ENCODE measurements at regions not wholly inside any gene's neighbourhood (a gene's known extent, or its start where the extent isn't known, plus 50 kb on each side); places are given as distances from the start of the nearest gene placed in this dataset.

DNA sequence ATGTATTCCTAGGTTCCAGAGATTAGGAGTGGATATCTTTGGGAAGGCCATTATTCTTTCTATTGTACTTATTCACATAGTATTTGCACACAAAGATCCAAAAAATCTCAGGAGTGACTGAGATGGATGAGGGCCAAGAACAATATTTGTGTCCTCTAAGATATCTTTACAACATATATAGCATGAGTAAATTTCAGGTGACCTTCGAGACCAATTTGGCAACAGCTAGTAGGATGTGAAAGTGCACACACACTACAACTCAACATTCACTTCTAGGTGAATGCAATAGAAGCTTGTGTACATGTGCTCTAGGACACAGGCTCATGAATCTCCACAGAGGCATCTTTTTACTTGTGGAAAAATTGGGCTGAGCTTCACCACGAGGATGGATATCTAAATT is 224.0 kb downstream of the C1orf94 start:
- H4K20me1 ChIP-seq (ENCODE audit: insufficient read depth, low read depth, low read length), result no peaks in the 10 kb centered on the region
- H3K79me2 ChIP-seq (ENCODE audit: low read length), result no peaks in the 10 kb centered on the region

DNA sequence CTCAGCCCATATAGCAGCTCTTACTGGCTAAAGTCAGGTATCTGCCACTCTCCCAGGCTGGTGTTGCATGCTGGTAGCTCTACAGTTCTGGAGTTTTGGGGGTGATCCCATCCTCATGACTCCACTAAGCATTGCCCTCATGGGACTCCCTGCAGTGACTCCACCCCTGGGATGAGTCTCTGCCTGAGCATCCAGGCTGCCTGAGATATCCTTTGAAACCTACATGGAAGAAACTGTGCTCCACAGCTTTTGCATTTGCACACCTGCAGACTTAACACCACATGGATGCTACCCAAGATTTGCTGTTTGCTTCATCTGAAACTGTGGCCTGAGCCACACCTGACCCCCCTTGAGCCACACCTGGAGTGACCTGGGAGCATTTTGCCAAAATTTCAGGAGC is 226.4 kb downstream of the C1orf94 start:
- H3K9me2 ChIP-seq (replicated peaks; ENCODE audit: insufficient read depth, low read length), result no peaks in the 10 kb centered on the region
- no peak for DNase-seq
- H3K9ac ChIP-seq (ENCODE audit: low read length), result no peak overlapping the region
- no peak overlapping the region for H3K4me2 ChIP-seq (ENCODE audit: low read depth, low read length, poor library complexity, severe bottlenecking)
- H3K4me1 ChIP-seq (ENCODE audit: low read length), result no peaks in the 10 kb centered on the region
- no peaks in the 10 kb centered on the region for H3K79me2 ChIP-seq (ENCODE audit: low read length)
- H3K27me3 ChIP-seq (ENCODE audit: low read length), result no peaks in the 10 kb centered on the region
- no peaks in the 10 kb centered on the region for H4K20me1 ChIP-seq (ENCODE audit: insufficient read depth, low read depth, low read length)
- H3K36me3 ChIP-seq (ENCODE audit: insufficient read depth, low read length), result no peaks in the 10 kb centered on the region
- H3K27ac ChIP-seq (ENCODE audit: low read length), result no peak overlapping the region
- H3K4me3 ChIP-seq (ENCODE audit: low read length), result no peak overlapping the region
- H2AFZ ChIP-seq (ENCODE audit: low read length), result no peak overlapping the region
- H3K9me3 ChIP-seq (ENCODE audit: low read length), result no peaks in the 10 kb centered on the region

More for the DNA sequence above, 224.0 kb downstream of the C1orf94 start:
- no peak overlapping the region for H3K4me2 ChIP-seq (ENCODE audit: low read depth, low read length, poor library complexity, severe bottlenecking)
- H3K4me1 ChIP-seq (ENCODE audit: low read length), result no peaks in the 10 kb centered on the region
- H3K4me3 ChIP-seq (ENCODE audit: low read length), result no peak overlapping the region
- no peaks in the 10 kb centered on the region for H3K27me3 ChIP-seq (ENCODE audit: low read length)
- no peak overlapping the region for H3K27ac ChIP-seq (ENCODE audit: low read length)
- no peak for DNase-seq
- no peak overlapping the region for H3K9ac ChIP-seq (ENCODE audit: low read length)
- H3K36me3 ChIP-seq (ENCODE audit: insufficient read depth, low read length), result no peaks in the 10 kb centered on the region
- H3K9me2 ChIP-seq (replicated peaks; ENCODE audit: insufficient read depth, low read length), result no peaks in the 10 kb centered on the region
- H3K9me3 ChIP-seq (ENCODE audit: low read length), result no peaks in the 10 kb centered on the region
- no peak overlapping the region for H2AFZ ChIP-seq (ENCODE audit: low read length)

DNA sequence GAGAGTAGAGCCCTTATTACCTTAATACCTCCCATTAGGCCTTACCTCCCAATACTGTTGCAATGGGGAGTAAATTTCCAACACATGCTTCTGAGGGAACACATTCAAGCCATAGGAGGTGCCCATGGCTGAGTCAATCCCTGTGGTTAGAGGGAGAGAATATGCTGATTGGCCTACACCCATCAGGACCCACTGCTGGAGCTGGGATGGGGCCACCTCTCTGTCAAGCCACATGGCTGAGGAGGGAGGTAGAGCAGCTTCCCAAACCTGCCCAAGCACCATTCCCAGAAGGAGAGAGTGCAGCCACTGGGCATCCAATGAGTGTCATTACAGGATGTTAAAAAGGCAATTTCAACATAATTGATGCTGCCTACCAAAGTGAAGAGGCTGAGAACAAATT is 228.1 kb downstream of the C1orf94 start:
- no peak overlapping the region for H3K4me2 ChIP-seq (ENCODE audit: low read depth, low read length, poor library complexity, severe bottlenecking)

DNA sequence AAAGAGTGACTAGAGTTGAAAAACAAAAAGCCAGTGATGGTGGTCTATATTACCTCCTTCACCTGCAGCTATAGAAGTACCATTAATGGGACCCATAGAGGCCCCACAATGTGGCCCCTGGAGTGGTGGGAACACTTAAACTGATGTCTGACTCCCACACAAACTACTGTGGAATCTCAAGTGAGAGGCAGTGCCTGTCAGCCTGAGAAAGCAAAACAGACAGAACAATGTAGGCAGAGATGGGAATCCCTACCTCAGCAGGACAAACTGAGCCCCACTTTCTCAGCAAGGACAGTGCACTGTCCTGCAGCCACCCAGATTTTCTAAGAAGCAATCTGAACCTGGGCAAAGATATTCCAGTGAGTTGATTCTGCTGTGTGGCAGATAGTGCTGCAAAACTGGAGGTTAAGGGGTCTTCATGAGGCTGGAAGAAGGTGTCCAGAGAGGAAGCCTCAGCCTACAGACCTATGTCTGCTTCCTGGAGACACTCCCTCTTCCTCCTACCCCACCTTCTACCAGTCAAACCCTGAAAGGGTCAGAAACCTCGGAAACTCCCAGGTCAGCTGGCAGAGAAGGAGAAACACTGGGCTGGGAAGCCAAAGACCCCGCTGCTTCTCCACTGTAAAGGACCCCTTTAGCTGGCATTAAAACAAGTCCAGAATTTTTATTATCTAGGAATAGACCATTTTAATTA is 228.7 kb downstream of the C1orf94 start:
- H3K9me2 ChIP-seq (replicated peaks; ENCODE audit: insufficient read depth, low read length), result no peaks in the 10 kb centered on the region
- H2AFZ ChIP-seq (ENCODE audit: low read length), result no peak overlapping the region
- no peak overlapping the region for H3K27ac ChIP-seq (ENCODE audit: low read length)
- no peaks in the 10 kb centered on the region for H3K36me3 ChIP-seq (ENCODE audit: insufficient read depth, low read length)
- no peaks in the 10 kb centered on the region for H3K9me3 ChIP-seq (ENCODE audit: low read length)
- no peaks in the 10 kb centered on the region for H3K27me3 ChIP-seq (ENCODE audit: low read length)
- no peaks in the 10 kb centered on the region for H3K4me1 ChIP-seq (ENCODE audit: low read length)
- no peak for DNase-seq
- H3K4me2 ChIP-seq (ENCODE audit: low read depth, low read length, poor library complexity, severe bottlenecking), result no peak overlapping the region
- no peak overlapping the region for H3K4me3 ChIP-seq (ENCODE audit: low read length)
- no peaks in the 10 kb centered on the region for H3K79me2 ChIP-seq (ENCODE audit: low read length)
- no peak overlapping the region for H3K9ac ChIP-seq (ENCODE audit: low read length)
- H4K20me1 ChIP-seq (ENCODE audit: insufficient read depth, low read depth, low read length), result no peaks in the 10 kb centered on the region

More for the DNA sequence above, 228.1 kb downstream of the C1orf94 start:
- Histone ChIP-seq H3K36me3 (ENCODE audit: insufficient read depth, low read length) (no peaks in the 10 kb centered on the region), H2AFZ (ENCODE audit: low read length) (no peak overlapping the region), H3K9me2 (replicated peaks; ENCODE audit: insufficient read depth, low read length) (no peaks in the 10 kb centered on the region), H3K27ac (ENCODE audit: low read length) (no peak overlapping the region), H3K27me3 (ENCODE audit: low read length) (no peaks in the 10 kb centered on the region), H3K9ac (ENCODE audit: low read length) (no peak overlapping the region), H3K9me3 (ENCODE audit: low read length) (no peaks in the 10 kb centered on the region), H4K20me1 (ENCODE audit: insufficient read depth, low read depth, low read length) (no peaks in the 10 kb centered on the region), H3K4me3 (ENCODE audit: low read length) (no peak overlapping the region), H3K4me1 (ENCODE audit: low read length) (no peaks in the 10 kb centered on the region), H3K79me2 (ENCODE audit: low read length) (no peaks in the 10 kb centered on the region)
- DNase-seq, result no peak

DNA sequence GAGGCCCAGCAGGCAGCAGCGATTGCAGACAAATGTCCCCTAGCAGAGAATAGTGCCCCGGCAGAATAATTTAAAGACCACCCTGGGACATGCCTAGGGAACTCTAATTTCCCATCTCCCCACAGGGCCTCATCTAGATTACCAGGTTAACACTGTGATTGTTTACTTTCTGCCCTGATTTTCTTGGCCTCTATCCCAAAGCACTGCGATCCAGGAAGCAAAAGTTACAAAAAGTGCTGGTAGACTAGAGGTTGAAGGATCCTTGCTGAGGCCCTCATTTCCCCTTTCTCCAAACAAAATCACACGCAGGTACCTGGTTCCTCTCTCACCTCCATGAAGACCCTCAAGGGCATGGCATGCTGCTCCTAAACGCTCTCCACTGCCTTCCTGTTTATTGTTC is 229.7 kb downstream of the C1orf94 start:
- Histone ChIP-seq H3K4me1 (ENCODE audit: low read length) (no peaks in the 10 kb centered on the region), H3K79me2 (ENCODE audit: low read length) (no peaks in the 10 kb centered on the region), H2AFZ (ENCODE audit: low read length) (no peak overlapping the region), H3K9me2 (replicated peaks; ENCODE audit: insufficient read depth, low read length) (no peaks in the 10 kb centered on the region), H3K27me3 (ENCODE audit: low read length) (no peaks in the 10 kb centered on the region), H3K4me2 (ENCODE audit: low read depth, low read length, poor library complexity, severe bottlenecking) (no peak overlapping the region), H3K9me3 (ENCODE audit: low read length) (no peaks in the 10 kb centered on the region), H4K20me1 (ENCODE audit: insufficient read depth, low read depth, low read length) (no peaks in the 10 kb centered on the region), H3K27ac (ENCODE audit: low read length) (no peak overlapping the region), H3K4me3 (ENCODE audit: low read length) (no peak overlapping the region), H3K36me3 (ENCODE audit: insufficient read depth, low read length) (no peaks in the 10 kb centered on the region), H3K9ac (ENCODE audit: low read length) (no peak overlapping the region)
- DNase-seq, result no peak

DNA sequence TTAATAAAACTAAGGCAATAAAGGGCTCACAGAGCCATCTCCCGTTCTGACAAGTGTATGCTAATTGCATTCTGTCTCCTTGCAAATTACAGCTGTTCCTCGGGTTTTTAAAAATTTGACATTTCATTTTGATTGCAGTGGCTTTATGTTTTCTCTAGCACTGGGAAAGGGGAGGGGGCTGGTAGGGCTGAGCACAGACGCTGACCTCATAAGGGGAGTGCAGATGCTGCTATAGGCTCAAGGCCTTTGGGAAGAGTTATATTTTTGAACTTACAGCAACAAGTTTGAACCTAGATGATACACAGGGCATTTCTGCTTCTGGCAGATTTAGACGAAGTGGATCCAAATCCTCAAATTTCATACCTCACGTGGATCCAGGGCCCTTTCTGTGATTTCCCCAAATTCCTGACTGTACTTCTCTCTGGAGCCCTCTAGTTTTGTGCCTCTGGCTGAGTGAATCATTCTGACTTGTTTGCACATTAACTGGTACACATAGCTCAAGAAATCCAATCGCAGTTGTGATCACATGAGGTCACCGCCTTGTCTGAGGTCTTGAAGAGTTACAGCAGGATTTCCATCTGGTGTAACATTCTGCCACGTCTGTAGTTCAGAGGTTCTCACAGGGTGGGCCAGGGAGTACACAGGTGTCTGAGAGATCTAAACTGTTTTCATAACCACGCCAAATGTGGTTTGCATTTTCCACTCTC is 230.3 kb downstream of the C1orf94 start:
- no peaks in the 10 kb centered on the region for H3K4me1 ChIP-seq (ENCODE audit: low read length)
- H4K20me1 ChIP-seq (ENCODE audit: insufficient read depth, low read depth, low read length), result no peaks in the 10 kb centered on the region
- no peaks in the 10 kb centered on the region for H3K36me3 ChIP-seq (ENCODE audit: insufficient read depth, low read length)
- no peaks in the 10 kb centered on the region for H3K9me3 ChIP-seq (ENCODE audit: low read length)
- H3K9ac ChIP-seq (ENCODE audit: low read length), result no peak overlapping the region
- H3K4me2 ChIP-seq (ENCODE audit: low read depth, low read length, poor library complexity, severe bottlenecking), result no peak overlapping the region
- no peaks in the 10 kb centered on the region for H3K9me2 ChIP-seq (replicated peaks; ENCODE audit: insufficient read depth, low read length)
- H3K4me3 ChIP-seq (ENCODE audit: low read length), result no peak overlapping the region
- H2AFZ ChIP-seq (ENCODE audit: low read length), result no peak overlapping the region
- no peak overlapping the region for H3K27ac ChIP-seq (ENCODE audit: low read length)
- no peak for DNase-seq
- no peaks in the 10 kb centered on the region for H3K27me3 ChIP-seq (ENCODE audit: low read length)
- H3K79me2 ChIP-seq (ENCODE audit: low read length), result no peaks in the 10 kb centered on the region

DNA sequence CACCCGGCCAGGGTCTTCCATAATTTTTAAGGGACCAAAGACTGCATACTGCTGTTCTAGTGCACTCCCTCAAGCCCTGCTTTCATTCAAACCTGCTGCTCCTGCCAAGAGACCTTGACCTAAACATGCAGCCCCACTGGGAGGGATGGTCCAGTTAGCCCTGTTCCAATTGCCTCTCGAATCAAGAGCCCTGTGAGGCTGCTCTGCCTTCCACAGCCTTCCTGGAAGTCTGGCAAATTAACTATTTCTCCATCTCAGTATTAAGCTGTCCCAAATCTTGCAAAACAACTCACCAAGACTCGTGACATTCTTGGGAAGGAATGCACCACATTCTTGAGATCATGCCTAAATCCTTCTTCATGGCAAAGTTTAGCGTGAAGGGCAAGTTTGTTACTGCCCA is 231.3 kb downstream of the C1orf94 start:
- Histone ChIP-seq H3K27ac (ENCODE audit: low read length) (no peak overlapping the region), H3K9ac (ENCODE audit: low read length) (no peak overlapping the region), H2AFZ (ENCODE audit: low read length) (no peak overlapping the region), H3K36me3 (ENCODE audit: insufficient read depth, low read length) (no peaks in the 10 kb centered on the region), H3K27me3 (ENCODE audit: low read length) (no peaks in the 10 kb centered on the region), H3K9me3 (ENCODE audit: low read length) (no peaks in the 10 kb centered on the region), H4K20me1 (ENCODE audit: insufficient read depth, low read depth, low read length) (no peaks in the 10 kb centered on the region), H3K79me2 (ENCODE audit: low read length) (no peaks in the 10 kb centered on the region), H3K4me3 (ENCODE audit: low read length) (no peak overlapping the region), H3K9me2 (replicated peaks; ENCODE audit: insufficient read depth, low read length) (no peaks in the 10 kb centered on the region), H3K4me2 (ENCODE audit: low read depth, low read length, poor library complexity, severe bottlenecking) (no peak overlapping the region), H3K4me1 (ENCODE audit: low read length) (no peaks in the 10 kb centered on the region)
- no peak for DNase-seq

DNA sequence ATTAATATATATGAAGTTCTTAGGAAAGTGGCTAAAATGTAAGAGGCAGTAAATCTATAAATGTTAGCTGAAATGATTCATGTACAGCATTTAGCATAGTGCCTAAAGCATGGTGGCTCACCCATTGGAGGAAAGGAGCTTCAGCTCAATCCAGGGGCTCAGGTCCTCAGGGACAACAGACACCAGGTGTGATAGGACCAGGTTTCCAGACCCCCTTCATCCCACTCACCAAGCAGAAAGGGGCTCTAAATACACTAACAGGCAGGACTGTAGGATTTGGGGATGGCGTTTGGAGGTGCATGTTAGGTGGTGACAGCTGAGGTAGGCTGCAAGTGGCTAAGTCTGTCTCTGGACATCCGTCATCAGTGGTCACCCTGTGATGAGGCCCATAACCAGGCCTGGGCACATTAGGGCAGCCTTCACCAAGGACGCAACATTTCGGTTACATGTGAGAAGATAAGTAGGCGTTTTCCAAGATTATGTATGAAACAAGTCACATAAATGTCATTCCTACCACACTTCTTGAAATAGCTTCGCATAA is 233.1 kb downstream of the C1orf94 start:
- H3K9ac ChIP-seq (ENCODE audit: low read length), result no peak overlapping the region
- H3K9me2 ChIP-seq (replicated peaks; ENCODE audit: insufficient read depth, low read length), result no peaks in the 10 kb centered on the region
- H4K20me1 ChIP-seq (ENCODE audit: insufficient read depth, low read depth, low read length), result no peaks in the 10 kb centered on the region
- DNase-seq, result no peak
- no peak overlapping the region for H3K4me2 ChIP-seq (ENCODE audit: low read depth, low read length, poor library complexity, severe bottlenecking)
- no peak overlapping the region for H3K4me3 ChIP-seq (ENCODE audit: low read length)
- no peaks in the 10 kb centered on the region for H3K79me2 ChIP-seq (ENCODE audit: low read length)
- no peak overlapping the region for H3K27ac ChIP-seq (ENCODE audit: low read length)
- no peak overlapping the region for H2AFZ ChIP-seq (ENCODE audit: low read length)
- no peaks in the 10 kb centered on the region for H3K27me3 ChIP-seq (ENCODE audit: low read length)
- H3K9me3 ChIP-seq (ENCODE audit: low read length), result no peaks in the 10 kb centered on the region
- no peaks in the 10 kb centered on the region for H3K36me3 ChIP-seq (ENCODE audit: insufficient read depth, low read length)
- no peaks in the 10 kb centered on the region for H3K4me1 ChIP-seq (ENCODE audit: low read length)
